PFSK-1 (cell line): ENCODE measurements at regions not wholly inside any gene's neighbourhood (a gene's known extent, or its start where the extent isn't known, plus 50 kb on each side); places are given as distances from the start of the nearest gene placed in this dataset.

ENCODE experiments used
- FOXP2 ChIP-seq: optimal IDR thresholded peaks from 2 replicates; pipeline ENCODE3; 2011; ENCODE audit warnings: borderline replicate concordance, control low read depth, inconsistent platforms; ENCODE audit not compliant: insufficient read depth; ENCODE audit errors: extremely low read length, extremely low read depth
- POLR2AphosphoS5 ChIP-seq: IDR thresholded peaks from 2 replicates; pipeline ENCODE4 v1.6.1; 2012; ENCODE audit warnings: low read depth, mild to moderate bottlenecking, control low read depth, low read length, moderate library complexity
- REST ChIP-seq, 2 experiments: IDR thresholded peaks; 2 replicates each; pipeline versions ENCODE4 v1.6.1 to v1.8.0; 2011 to 2012; ENCODE audit warnings: low read depth in 2 of 2, low read length in 2 of 2, control low read depth in 1 of 2, inconsistent platforms in 1 of 2, mild to moderate bottlenecking in 1 of 2, moderate library complexity in 1 of 2; ENCODE audit not compliant: insufficient read depth in 1 of 2

DNA sequence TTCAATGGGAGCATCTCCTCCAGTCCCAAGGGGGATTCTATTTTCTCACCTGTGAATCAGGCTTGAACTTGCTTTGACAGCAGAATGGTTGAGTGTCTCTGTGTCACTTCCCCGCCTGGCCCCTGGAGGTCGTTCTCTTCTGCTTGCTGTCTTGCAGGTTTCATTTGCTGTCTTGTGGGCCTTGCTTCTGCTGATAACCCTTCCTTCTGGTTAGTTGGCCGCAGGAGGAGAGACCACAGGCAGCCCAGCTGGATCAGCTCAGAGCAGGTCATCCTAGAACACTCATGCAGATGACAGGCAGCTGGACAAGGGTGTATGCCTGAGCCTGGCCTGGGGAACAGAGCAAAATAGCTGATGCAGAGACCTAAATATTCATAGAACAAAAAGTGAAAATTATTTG, 344.2 kb upstream of the ADARB2 start:
- TF ChIP-seq FOXP2 (no peak), REST (IDR thresholded peaks at IDR 0.05; ENCODE audit: insufficient read depth in 1 of 2, low read depth in 2 of 2, low read length in 2 of 2) (no peak), POLR2AphosphoS5 (no peak)
